B cell (primary cell): ENCODE measurements at regions not wholly inside any gene's neighbourhood (a gene's known extent, or its start where the extent isn't known, plus 50 kb on each side); places are given as distances from the start of the nearest gene placed in this dataset.
"Not testable (repeated sequence)": the region's sequence is repeated elsewhere in the genome, so short reads cannot be mapped to it uniquely, and the experiment has no call there.

Source experiments
- ATAC-seq: fragments of 200-7000 bp; cut with Tn5 transposase; one replicate; pipeline ENCODE4 v1.10.0; 2021; ENCODE audit warnings: low read depth, mild to moderate bottlenecking, moderate number of reproducible peaks, moderate library complexity
- CTCF ChIA-PET: fragments of 350-600 bp; sonication (Branson Sonifier 250); formaldehyde crosslinking; loops from one replicate; lab custom pipeline; 2021; ENCODE audit warnings: antibody characterized with exemption, inconsistent platforms; lab: Charles Lee
- POLR2A ChIA-PET: fragments of 350-600 bp; sonication (Branson Sonifier 250); formaldehyde crosslinking; loops from one replicate; lab custom pipeline; 2021; ENCODE audit warnings: antibody characterized with exemption; lab: Charles Lee
- DNase-seq: peaks from one replicate; pipeline ENCODE4 v3.0.0; 2013
- H2AFZ ChIP-seq: 2 replicates; pipeline ENCODE4 v1.6.1; 2012; ENCODE audit warnings: mild to moderate bottlenecking, low read depth, low read length; ENCODE audit not compliant: insufficient read depth, poor library complexity, severe bottlenecking
- H3K27ac ChIP-seq, 2 donors: 1 replicate in 1 of 2; 2 replicates in 1 of 2; pipeline ENCODE4 v1.5.1; 2012 to 2013; ENCODE audit warnings: low read length in 2 of 2, mild to moderate bottlenecking in 2 of 2, moderate library complexity in 1 of 2
- H3K27me3 ChIP-seq, 4 experiments: fragments of 200-600 bp in 1 of 4; sonication (generic) in 1 of 4; replicated peaks in 1 of 4; 1 replicate in 2 of 4; 2 replicates in 2 of 4; pipeline versions ENCODE4 v1.6.1 to v1.7.0; 2013 to 2016; ENCODE audit warnings: low read length in 3 of 4, mild to moderate bottlenecking in 2 of 4, mixed read lengths in 1 of 4, moderate library complexity in 1 of 4; ENCODE audit not compliant: insufficient read depth in 4 of 4, control insufficient read depth in 3 of 4; ENCODE audit errors: control extremely low read depth in 1 of 4
- H3K36me3 ChIP-seq, 2 experiments: replicated peaks in 1 of 2; 1 replicate in 1 of 2; 2 replicates in 1 of 2; pipeline versions ENCODE4 v1.6.1 to v1.7.1; 2013; ENCODE audit warnings: low read length in 1 of 2; ENCODE audit not compliant: insufficient read depth in 2 of 2, control insufficient read depth in 1 of 2; ENCODE audit errors: control extremely low read depth in 1 of 2, extremely low read depth in 1 of 2
- H3K4me1 ChIP-seq, 2 donors: fragments of 200-600 bp in 1 of 2; sonication (generic) in 1 of 2; 1 replicate in 1 of 2; 2 replicates in 1 of 2; pipeline versions ENCODE4 v1.5.1 to v1.6.1; 2013 to 2017; ENCODE audit warnings: low read length in 2 of 2; ENCODE audit not compliant: control insufficient read depth in 2 of 2, insufficient read depth in 2 of 2
- H3K4me2 ChIP-seq: replicated peaks from 2 replicates; pipeline ENCODE3; 2012; ENCODE audit warnings: mild to moderate bottlenecking, low read depth, low read length; ENCODE audit not compliant: poor library complexity, severe bottlenecking
- H3K4me3 ChIP-seq, 5 experiments: fragments of 200-600 bp in 1 of 5; sonication (generic) in 1 of 5; 1 replicate in 3 of 5; 2 replicates in 2 of 5; pipeline versions ENCODE4 v1.5.1 to v1.7.0; 2011 to 2016; ENCODE audit warnings: low read length in 4 of 5, mild to moderate bottlenecking in 4 of 5, low read depth in 2 of 5, control low read depth in 1 of 5, moderate library complexity in 1 of 5; ENCODE audit not compliant: insufficient read depth in 1 of 5; ENCODE audit errors: control extremely low read depth in 1 of 5, extremely low read depth in 1 of 5
- H3K79me2 ChIP-seq: fragments of 200-600 bp; sonication (generic); one replicate; pipeline ENCODE4 v1.6.0; 2016; ENCODE audit warnings: low read length; ENCODE audit not compliant: control insufficient read depth, insufficient read depth
- H3K9ac ChIP-seq: fragments of 200-600 bp; sonication (generic); 2 replicates; pipeline ENCODE4 v1.6.1; 2017; ENCODE audit warnings: mild to moderate bottlenecking, low read length, moderate library complexity
- H3K9me3 ChIP-seq, 3 donors: one replicate each; pipeline versions ENCODE4 v1.6.1 to v1.7.1; 2013; ENCODE audit warnings: low read length in 2 of 3; ENCODE audit not compliant: control insufficient read depth in 2 of 3, insufficient read depth in 1 of 3; ENCODE audit errors: control extremely low read depth in 1 of 3
- H4K20me1 ChIP-seq: 2 replicates; pipeline ENCODE4 v1.6.0; 2012; ENCODE audit warnings: mild to moderate bottlenecking, low read length; ENCODE audit not compliant: insufficient read depth, control insufficient read depth, poor library complexity, severe bottlenecking
- H3K27ac Mint-ChIP-seq: one replicate; pipeline ENCODE4 v1.8.0; 2021; ENCODE audit warnings: mixed read lengths
- H3K27me3 Mint-ChIP-seq: one replicate; pipeline ENCODE4 v1.8.0; 2021; ENCODE audit warnings: mixed read lengths
- H3K4me1 Mint-ChIP-seq: one replicate; pipeline ENCODE4 v1.8.0; 2021; ENCODE audit warnings: mixed read lengths
- H3K4me3 Mint-ChIP-seq: one replicate; pipeline ENCODE4 v1.8.0; 2021; ENCODE audit warnings: mixed read lengths
- H3K9me3 Mint-ChIP-seq: one replicate; pipeline ENCODE4 v1.8.0; 2022; ENCODE audit warnings: mixed read lengths; ENCODE audit not compliant: insufficient read depth
- CTCF ChIP-seq: fragments of 200-600 bp; IDR thresholded peaks from one replicate; pipeline ENCODE4 v1.8.0; 2022; ENCODE audit warnings: antibody characterized with exemption, mild to moderate bottlenecking
- EZH2 ChIP-seq: IDR thresholded peaks from 2 replicates; pipeline ENCODE4 v1.6.1; 2012; ENCODE audit warnings: borderline replicate concordance, low read depth, mild to moderate bottlenecking, moderate library complexity, low read length; ENCODE audit not compliant: insufficient read depth, poor library complexity, severe bottlenecking
- WGBS: methylation state at CpG from one replicate; pipeline ENCODE4 v1.1.5; 2013; ENCODE audit warnings: missing lambda C conversion rate; ENCODE audit not compliant: insufficient coverage; 5-methylcytosine and 5-hydroxymethylcytosine counted together
- intact Hi-C: fragments of 100-400 bp; cut with micrococcal nuclease; formaldehyde crosslinking; loops from one replicate; pipeline ENCODE4 v1.10.0; 2022

GRCh38 chr1:193388165-193388564 lies 201.8 kb upstream of the B3GALT2 start:
- H3K27ac Mint-ChIP-seq, result no peak overlapping the region
- no peaks in the 10 kb centered on the region for H3K4me1 ChIP-seq
- H3K9me3 ChIP-seq, result peaks cover 0 to 2% (median 0%) of the 10 kb centered on the region in 3 donors
- no peak overlapping the region for H3K4me2 ChIP-seq
- no peak overlapping the region for H3K27ac ChIP-seq
- H3K27me3 Mint-ChIP-seq, result no peaks in the 10 kb centered on the region
- DNase-seq (no peak), ATAC-seq (no peak)
- H3K4me3 ChIP-seq, result no peak overlapping the region
- no peaks in the 10 kb centered on the region for H3K79me2 ChIP-seq
- no peak overlapping the region for H2AFZ ChIP-seq
- TF ChIP-seq EZH2 (no peak), CTCF (no peak)
- H3K36me3 ChIP-seq, result no peaks in the 10 kb centered on the region
- ChIA-PET POLR2A (no interaction called here), CTCF (interaction anchor here (0.6 kb wide), 1 partner anchor 615 kb away, joined by 6 read pairs; no protein-coding TSS in a partner anchor)
- no peak overlapping the region for H3K9ac ChIP-seq
- intact Hi-C loops, result no loop called here
- H3K4me1 Mint-ChIP-seq, result no peaks in the 10 kb centered on the region
- no peaks in the 10 kb centered on the region for H3K27me3 ChIP-seq
- no peaks in the 10 kb centered on the region for H4K20me1 ChIP-seq
- 90% methylated on average over 3 of the region's 4 CpGs for WGBS
- no peak overlapping the region for H3K4me3 Mint-ChIP-seq
- H3K9me3 Mint-ChIP-seq, result no peaks in the 10 kb centered on the region

- no peaks in the 10 kb centered on the region for H3K4me1 Mint-ChIP-seq
- Histone ChIP-seq H2AFZ (no peak overlapping the region), H3K27me3 (no peaks in the 10 kb centered on the region), H3K4me1 (no peaks in the 10 kb centered on the region), H3K27ac (no peak overlapping the region), H3K79me2 (no peaks in the 10 kb centered on the region), H4K20me1 (no peaks in the 10 kb centered on the region), H3K4me2 (no peak overlapping the region), H3K9ac (no peak overlapping the region), H3K9me3 (peaks cover 0 to 2% (median 0%) of the 10 kb centered on the region in 3 donors), H3K4me3 (no peak overlapping the region), H3K36me3 (no peaks in the 10 kb centered on the region)
- ChIA-PET POLR2A (no interaction called here), CTCF (no interaction called here)
- ATAC-seq, result no peak
- no peak overlapping the region for H3K27ac Mint-ChIP-seq
- TF ChIP-seq EZH2 (no peak), CTCF (no peak)
- no peaks in the 10 kb centered on the region for H3K9me3 Mint-ChIP-seq
- H3K27me3 Mint-ChIP-seq, result no peaks in the 10 kb centered on the region
- intact Hi-C loops, result no loop called here
- no peak overlapping the region for H3K4me3 Mint-ChIP-seq
- no peak for DNase-seq
Observed at GRCh38 chr1:193387406-193387805, 201.0 kb upstream of the B3GALT2 start.

GRCh38 chr1:193378451-193378850 lies 192.0 kb upstream of the B3GALT2 start:
- H3K9me3 ChIP-seq, H3K27me3 Mint-ChIP-seq, DNase-seq, H3K79me2 ChIP-seq, POLR2A ChIA-PET, H3K9ac ChIP-seq, H3K27ac Mint-ChIP-seq, H3K27ac ChIP-seq, H3K4me1 Mint-ChIP-seq, intact Hi-C loops, H2AFZ ChIP-seq, H3K4me2 ChIP-seq, H3K36me3 ChIP-seq, H4K20me1 ChIP-seq, H3K4me1 ChIP-seq, H3K9me3 Mint-ChIP-seq, H3K4me3 Mint-ChIP-seq, ATAC-seq, CTCF ChIA-PET, H3K4me3 ChIP-seq, H3K27me3 ChIP-seq: not testable (repeated sequence)
- 100% methylated on average over 1 of the region's 2 CpGs for WGBS
